Right lung (tissue), 2 donors: ENCODE measurements at regions not wholly inside any gene's neighbourhood (a gene's known extent, or its start where the extent isn't known, plus 50 kb on each side); places are given as distances from the start of the nearest gene placed in this dataset.

Experiments
- DNase-seq, 2 donors: peaks; one replicate each; pipeline ENCODE4 v3.0.0-alpha.2; 2013

- no peak for DNase-seq
Observed at GRCh38 chr20:24718277-24718676, 230.8 kb upstream of the CST7 start.

- no peak for DNase-seq
Observed at GRCh38 chr20:24718696-24719095, 230.4 kb upstream of the CST7 start.

GRCh38 chr20:24720957-24721356 is 228.1 kb upstream of the CST7 start:
- DNase-seq: no peak

GRCh38 chr20:24721891-24722568 is 227.0 kb upstream of the CST7 start:
- no peak for DNase-seq

- DNase-seq: no peak
Observed at GRCh38 chr20:24722586-24722985, 226.5 kb upstream of the CST7 start.

- no peak for DNase-seq
Observed at GRCh38 chr20:24723186-24723585, 225.9 kb upstream of the CST7 start.

- no peak for DNase-seq
Observed at GRCh38 chr20:24723647-24724352, 225.3 kb upstream of the CST7 start.

GRCh38 chr20:24724982-24725533 is 224.0 kb upstream of the CST7 start:
- no peak for DNase-seq

- no peak for DNase-seq
Observed at GRCh38 chr20:24727795-24728194, 221.3 kb upstream of the CST7 start.

GRCh38 chr20:24729896-24730605 is 219.0 kb upstream of the CST7 start:
- DNase-seq: no peak

- no peak for DNase-seq
Observed at GRCh38 chr20:24730750-24731149, 218.3 kb upstream of the CST7 start.

- no peak for DNase-seq
Observed at GRCh38 chr20:24731312-24731711, 217.8 kb upstream of the CST7 start.

- no peak for DNase-seq
Observed at GRCh38 chr20:24732076-24732475, 217.0 kb upstream of the CST7 start.

- DNase-seq: no peak
Observed at GRCh38 chr20:24732599-24732998, 216.5 kb upstream of the CST7 start.

- DNase-seq: no peak
Observed at GRCh38 chr20:24733416-24733815, 215.7 kb upstream of the CST7 start.

GRCh38 chr20:24734139-24734538 is 214.9 kb upstream of the CST7 start:
- DNase-seq: no peak

- DNase-seq: no peak
Observed at GRCh38 chr20:24735263-24735662, 213.8 kb upstream of the CST7 start.

GRCh38 chr20:24736131-24736843 is 212.8 kb upstream of the CST7 start:
- DNase-seq: no peak

GRCh38 chr20:24736844-24737211 is 212.2 kb upstream of the CST7 start:
- no peak for DNase-seq

- no peak for DNase-seq
Observed at GRCh38 chr20:24737212-24737850, 211.7 kb upstream of the CST7 start.

- no peak for DNase-seq
Observed at GRCh38 chr20:24738058-24738775, 210.9 kb upstream of the CST7 start.
